Hepatocyte (in vitro differentiated cells): ENCODE measurements at regions not wholly inside any gene's neighbourhood (a gene's known extent, or its start where the extent isn't known, plus 50 kb on each side); places are given as distances from the start of the nearest gene placed in this dataset.
"Not testable (repeated sequence)": the region's sequence is repeated elsewhere in the genome, so short reads cannot be mapped to it uniquely, and the experiment has no call there.

Source experiments
- DNase-seq: peaks from one replicate; pipeline ENCODE4 v3.0.0-alpha.2; 2016; ENCODE audit warnings: low spot score
- H2AFZ ChIP-seq: fragments of 200-600 bp; sonication (generic); 2 replicates; pipeline ENCODE4 v1.6.0; 2016; ENCODE audit warnings: antibody characterized with exemption, mild to moderate bottlenecking
- H3K27ac ChIP-seq: fragments of 200-600 bp; sonication (generic); 2 replicates; pipeline ENCODE4 v1.5.1; 2016; ENCODE audit warnings: mild to moderate bottlenecking
- H3K27me3 ChIP-seq: fragments of 200-600 bp; sonication (generic); 2 replicates; pipeline ENCODE4 v1.6.1; 2016
- H3K36me3 ChIP-seq: fragments of 200-600 bp; sonication (generic); replicated peaks from 2 replicates; pipeline ENCODE4 v1.5.1; 2016; ENCODE audit warnings: low read depth; ENCODE audit not compliant: insufficient read depth
- H3K4me1 ChIP-seq: fragments of 200-600 bp; sonication (generic); 2 replicates; pipeline ENCODE4 v1.5.1; 2016; ENCODE audit warnings: mild to moderate bottlenecking, moderate library complexity; ENCODE audit not compliant: insufficient read depth
- H3K4me2 ChIP-seq: fragments of 200-600 bp; sonication (generic); 2 replicates; pipeline ENCODE4 v1.6.0; 2016
- H3K4me3 ChIP-seq: fragments of 200-600 bp; sonication (generic); 2 replicates; pipeline ENCODE4 v1.5.1; 2016; ENCODE audit warnings: mild to moderate bottlenecking
- H3K79me2 ChIP-seq: fragments of 200-600 bp; sonication (generic); 2 replicates; pipeline ENCODE4 v1.6.0; 2017; ENCODE audit warnings: mild to moderate bottlenecking
- H3K9me2 ChIP-seq: fragments of 200-600 bp; sonication (generic); replicated peaks from 2 replicates; pipeline ENCODE4 v1.6.0; 2017; ENCODE audit warnings: mild to moderate bottlenecking; ENCODE audit not compliant: insufficient read depth
- H3K9me3 ChIP-seq: fragments of 200-600 bp; sonication (generic); 2 replicates; pipeline ENCODE4 v1.5.1; 2016; ENCODE audit warnings: low read depth, mild to moderate bottlenecking
- H4K20me1 ChIP-seq: fragments of 200-600 bp; sonication (generic); 2 replicates; pipeline ENCODE4 v1.6.0; 2016; ENCODE audit warnings: mild to moderate bottlenecking; ENCODE audit not compliant: insufficient read depth, poor library complexity, severe bottlenecking
- CTCF ChIP-seq: fragments of 200-600 bp; sonication (generic); IDR thresholded peaks from 2 replicates; pipeline ENCODE4 v1.5.1; 2016; ENCODE audit warnings: antibody characterized with exemption, mild to moderate bottlenecking; ENCODE audit not compliant: poor library complexity
- EZH2 ChIP-seq: fragments of 200-600 bp; sonication (generic); IDR thresholded peaks from 2 replicates; pipeline ENCODE4 v1.6.1; 2016; ENCODE audit warnings: antibody characterized with exemption, mild to moderate bottlenecking, borderline replicate concordance
- EZH2phosphoT487 ChIP-seq: fragments of 200-600 bp; sonication (generic); IDR thresholded peaks from one replicate; pipeline ENCODE4 v1.6.1; 2018; ENCODE audit warnings: antibody characterized with exemption, mild to moderate bottlenecking, low read depth, moderate library complexity; ENCODE audit not compliant: unreplicated experiment, severe bottlenecking
- WGBS: methylation state at CpG from one replicate; pipeline ENCODE4 v1.1.6; 2016; ENCODE audit warnings: low lambda C conversion rate; ENCODE audit errors: missing lambda C conversion rate; 5-methylcytosine and 5-hydroxymethylcytosine counted together

GRCh38 chr3:87828046-87828445 lies 230.8 kb downstream of the CGGBP1 start:
- Histone ChIP-seq H4K20me1 (no peaks in the 10 kb centered on the region), H3K79me2 (no peaks in the 10 kb centered on the region), H3K4me3 (no peak overlapping the region), H3K36me3 (no peaks in the 10 kb centered on the region), H3K4me2 (no peak overlapping the region), H3K27ac (no peak overlapping the region), H3K9me2 (no peaks in the 10 kb centered on the region), H3K27me3 (no peaks in the 10 kb centered on the region), H3K4me1 (no peaks in the 10 kb centered on the region), H2AFZ (no peak overlapping the region), H3K9me3 (no peaks in the 10 kb centered on the region)
- no peak for TF ChIP-seq CTCF
- TF ChIP-seq EZH2, result no peak
- no peak for DNase-seq
- 77% methylated on average over 3 of the region's 3 CpGs for WGBS

- H4K20me1 ChIP-seq, result no peaks in the 10 kb centered on the region
- TF ChIP-seq EZH2, result no peak
- TF ChIP-seq EZH2phosphoT487, result no peak
- TF ChIP-seq CTCF, result no peak
Measured at GRCh38 chr3:87822563-87822962, 236.2 kb downstream of the CGGBP1 start.

GRCh38 chr3:87813503-87813902 lies 245.3 kb downstream of the CGGBP1 start:
- not testable (repeated sequence) for H3K4me3 ChIP-seq, H3K27ac ChIP-seq, H2AFZ ChIP-seq, H3K79me2 ChIP-seq, DNase-seq, H3K4me2 ChIP-seq, H4K20me1 ChIP-seq, H3K27me3 ChIP-seq, H3K36me3 ChIP-seq, H3K9me2 ChIP-seq, H3K9me3 ChIP-seq, H3K4me1 ChIP-seq
- WGBS, result 82% methylated on average over 6 of the region's 6 CpGs

More at GRCh38 chr3:87822563-87822962, 236.2 kb downstream of the CGGBP1 start:
- H3K27ac ChIP-seq, result no peak overlapping the region
- no peak for DNase-seq
- no peaks in the 10 kb centered on the region for H3K9me3 ChIP-seq
- H3K4me2 ChIP-seq, result no peak overlapping the region
- H3K4me1 ChIP-seq, result no peaks in the 10 kb centered on the region
- no peak overlapping the region for H3K4me3 ChIP-seq
- H3K79me2 ChIP-seq, result no peaks in the 10 kb centered on the region
- H3K27me3 ChIP-seq, result no peaks in the 10 kb centered on the region
- H3K36me3 ChIP-seq, result no peaks in the 10 kb centered on the region
- WGBS, result 76% methylated on average over 2 of the region's 2 CpGs
- H3K9me2 ChIP-seq, result no peaks in the 10 kb centered on the region
- H2AFZ ChIP-seq, result no peak overlapping the region

- 57% methylated on average over 2 of the region's 2 CpGs for WGBS
- Histone ChIP-seq H3K4me1 (no peaks in the 10 kb centered on the region), H3K4me2 (no peak overlapping the region), H4K20me1 (no peaks in the 10 kb centered on the region), H2AFZ (no peak overlapping the region), H3K9me2 (no peaks in the 10 kb centered on the region), H3K4me3 (no peak overlapping the region), H3K36me3 (no peaks in the 10 kb centered on the region), H3K79me2 (no peaks in the 10 kb centered on the region), H3K9me3 (no peaks in the 10 kb centered on the region), H3K27ac (no peak overlapping the region), H3K27me3 (no peaks in the 10 kb centered on the region)
- no peak for DNase-seq
- no peak for TF ChIP-seq EZH2
- no peak for TF ChIP-seq CTCF
- no peak for TF ChIP-seq EZH2phosphoT487
Measured at GRCh38 chr3:87811953-87812352, 246.9 kb downstream of the CGGBP1 start.
